ENCODE measurements at regions not wholly inside any gene's neighbourhood (a gene's known extent, or its start where the extent isn't known, plus 50 kb on each side); places are given as distances from the start of the nearest gene placed in this dataset.

- TF ChIP-seq CTCF (IDR thresholded peaks at IDR 0.05) (no peak), POLR2AphosphoS5 (IDR thresholded peaks at IDR 0.05) (no peak), POLR2A (IDR thresholded peaks at IDR 0.05) (no peak)
Measured at GRCh38 chr11:119483341-119483880, 60.4 kb upstream of the THY1 start.
